ENCODE measurements at regions not wholly inside any gene's neighbourhood (a gene's known extent, or its start where the extent isn't known, plus 50 kb on each side); places are given as distances from the start of the nearest gene placed in this dataset.

- no peaks in the 10 kb centered on the region for H3K36me3 ChIP-seq (replicated peaks; ENCODE audit: insufficient read depth, low read length)
- no peak for DNase-seq
- H3K9me2 ChIP-seq (replicated peaks; ENCODE audit: insufficient read depth, low read length), result no peaks in the 10 kb centered on the region
- H3K4me3 ChIP-seq (ENCODE audit: low read length), result no peak overlapping the region
- no peaks in the 10 kb centered on the region for H3K27me3 ChIP-seq (replicated peaks; ENCODE audit: insufficient read depth, low read length)
- H3K4me2 ChIP-seq (ENCODE audit: low read depth, low read length), result no peak overlapping the region
- no peaks in the 10 kb centered on the region for H3K9me3 ChIP-seq (replicated peaks; ENCODE audit: insufficient read depth, low read length)
- H3K79me2 ChIP-seq (ENCODE audit: low read length), result no peaks in the 10 kb centered on the region
- H3K4me1 ChIP-seq (ENCODE audit: low read length), result no peaks in the 10 kb centered on the region
- no peak overlapping the region for H3K27ac ChIP-seq (ENCODE audit: low read length)
- H3K9ac ChIP-seq (ENCODE audit: low read length), result no peak overlapping the region
- H2AFZ ChIP-seq (ENCODE audit: low read length), result no peak overlapping the region
- TF ChIP-seq CTCF (IDR thresholded peaks at IDR 0.05; ENCODE audit: low read length), result no peak
- TF ChIP-seq EZH2 (optimal IDR thresholded peaks at IDR 0.05; ENCODE audit: low read depth, low read length), result no peak
- no peaks in the 10 kb centered on the region for H4K20me1 ChIP-seq (ENCODE audit: insufficient read depth, low read length)
- H3F3A ChIP-seq (ENCODE audit: insufficient read depth, low read length), result no peaks in the 10 kb centered on the region
Measured at GRCh38 chr3:59186725-59187124, 136.9 kb upstream of the CFAP20DC start.

GRCh38 chr3:59185591-59186369, 136.0 kb upstream of the CFAP20DC start:
- H4K20me1 ChIP-seq (ENCODE audit: insufficient read depth, low read length), result no peaks in the 10 kb centered on the region
- TF ChIP-seq EZH2phosphoT487 (IDR thresholded peaks at IDR 0.05; ENCODE audit: low read length) (no peak), EZH2 (optimal IDR thresholded peaks at IDR 0.05; ENCODE audit: low read depth, low read length) (no peak), CTCF (IDR thresholded peaks at IDR 0.05; ENCODE audit: low read length) (no peak)
- no peak overlapping the region for H3K27ac ChIP-seq (ENCODE audit: low read length)
- no peak overlapping the region for H3K4me2 ChIP-seq (ENCODE audit: low read depth, low read length)
- H3K4me1 ChIP-seq (ENCODE audit: low read length), result no peaks in the 10 kb centered on the region
- H3K9me2 ChIP-seq (replicated peaks; ENCODE audit: insufficient read depth, low read length), result no peaks in the 10 kb centered on the region
- H3K27me3 ChIP-seq (replicated peaks; ENCODE audit: insufficient read depth, low read length), result no peaks in the 10 kb centered on the region
- no peaks in the 10 kb centered on the region for H3K9me3 ChIP-seq (replicated peaks; ENCODE audit: insufficient read depth, low read length)
- H3K79me2 ChIP-seq (ENCODE audit: low read length), result no peaks in the 10 kb centered on the region
- no peaks in the 10 kb centered on the region for H3F3A ChIP-seq (ENCODE audit: insufficient read depth, low read length)
- no peaks in the 10 kb centered on the region for H3K36me3 ChIP-seq (replicated peaks; ENCODE audit: insufficient read depth, low read length)
- H3K9ac ChIP-seq (ENCODE audit: low read length), result no peak overlapping the region
- H2AFZ ChIP-seq (ENCODE audit: low read length), result no peak overlapping the region
- H3K4me3 ChIP-seq (ENCODE audit: low read length), result no peak overlapping the region
- DNase-seq, result no peak

GRCh38 chr3:59180006-59180405, 130.2 kb upstream of the CFAP20DC start:
- TF ChIP-seq EZH2 (optimal IDR thresholded peaks at IDR 0.05; ENCODE audit: low read depth, low read length) (no peak), EZH2phosphoT487 (IDR thresholded peaks at IDR 0.05; ENCODE audit: low read length) (no peak), CTCF (IDR thresholded peaks at IDR 0.05; ENCODE audit: low read length) (no peak)
- no peaks in the 10 kb centered on the region for H3K4me1 ChIP-seq (ENCODE audit: low read length)
- no peak for DNase-seq

More at GRCh38 chr3:59180006-59180405, 130.2 kb upstream of the CFAP20DC start:
- H4K20me1 ChIP-seq (ENCODE audit: insufficient read depth, low read length), result no peaks in the 10 kb centered on the region
- H3K9ac ChIP-seq (ENCODE audit: low read length), result no peak overlapping the region
- no peak overlapping the region for H2AFZ ChIP-seq (ENCODE audit: low read length)
- no peak overlapping the region for H3K4me3 ChIP-seq (ENCODE audit: low read length)
- H3K79me2 ChIP-seq (ENCODE audit: low read length), result no peaks in the 10 kb centered on the region
- H3K27me3 ChIP-seq (replicated peaks; ENCODE audit: insufficient read depth, low read length), result no peaks in the 10 kb centered on the region
- H3K9me3 ChIP-seq (replicated peaks; ENCODE audit: insufficient read depth, low read length), result no peaks in the 10 kb centered on the region
- no peaks in the 10 kb centered on the region for H3K9me2 ChIP-seq (replicated peaks; ENCODE audit: insufficient read depth, low read length)
- no peak overlapping the region for H3K4me2 ChIP-seq (ENCODE audit: low read depth, low read length)
- H3F3A ChIP-seq (ENCODE audit: insufficient read depth, low read length), result no peaks in the 10 kb centered on the region
- no peak overlapping the region for H3K27ac ChIP-seq (ENCODE audit: low read length)
- H3K36me3 ChIP-seq (replicated peaks; ENCODE audit: insufficient read depth, low read length), result no peaks in the 10 kb centered on the region

Data from MM.1S (cell line).